ENCODE measurements at regions not wholly inside any gene's neighbourhood (a gene's known extent, or its start where the extent isn't known, plus 50 kb on each side); places are given as distances from the start of the nearest gene placed in this dataset.
"Not testable (repeated sequence)": the region's sequence is repeated elsewhere in the genome, so short reads cannot be mapped to it uniquely, and the experiment has no call there.

DNA sequence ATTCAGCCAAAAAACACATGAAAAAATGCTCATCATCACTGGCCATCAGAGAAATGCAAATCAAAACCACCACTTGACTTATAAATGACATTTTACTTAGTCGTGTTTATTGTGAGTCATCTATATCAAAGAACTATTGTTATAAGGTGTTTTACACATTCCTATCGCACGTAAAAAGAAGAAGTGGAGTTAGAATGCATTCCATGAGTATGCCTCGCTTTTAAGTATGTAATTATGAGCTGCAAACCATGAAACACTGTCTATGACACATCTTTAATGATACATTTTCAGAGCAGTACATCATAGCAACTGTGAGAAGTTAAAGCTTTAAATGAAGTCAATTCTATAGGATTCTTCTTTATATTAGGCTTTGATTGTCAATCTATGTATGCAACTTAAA is 614.3 kb upstream of the ADAMTS5 start:
- DNase-seq = no peak

DNA sequence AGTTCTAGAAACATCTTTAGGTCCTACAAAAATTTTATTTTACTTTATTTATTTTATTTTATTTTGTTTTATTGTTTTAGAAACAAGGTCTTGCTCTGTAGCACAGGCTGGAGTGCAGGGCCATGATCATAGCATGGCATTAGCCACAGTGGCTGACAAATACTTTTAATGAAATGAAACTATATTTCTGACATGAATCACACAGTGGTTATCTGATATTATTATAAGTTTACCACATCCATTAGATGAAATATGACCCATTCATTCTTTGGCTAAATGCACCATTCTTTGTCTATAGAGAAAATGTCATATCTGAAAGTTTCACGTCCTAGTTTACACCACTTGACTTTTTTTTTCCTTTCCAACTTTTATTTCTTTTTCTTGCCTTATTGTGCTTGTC is 613.4 kb upstream of the ADAMTS5 start:
- no peak for DNase-seq

DNA sequence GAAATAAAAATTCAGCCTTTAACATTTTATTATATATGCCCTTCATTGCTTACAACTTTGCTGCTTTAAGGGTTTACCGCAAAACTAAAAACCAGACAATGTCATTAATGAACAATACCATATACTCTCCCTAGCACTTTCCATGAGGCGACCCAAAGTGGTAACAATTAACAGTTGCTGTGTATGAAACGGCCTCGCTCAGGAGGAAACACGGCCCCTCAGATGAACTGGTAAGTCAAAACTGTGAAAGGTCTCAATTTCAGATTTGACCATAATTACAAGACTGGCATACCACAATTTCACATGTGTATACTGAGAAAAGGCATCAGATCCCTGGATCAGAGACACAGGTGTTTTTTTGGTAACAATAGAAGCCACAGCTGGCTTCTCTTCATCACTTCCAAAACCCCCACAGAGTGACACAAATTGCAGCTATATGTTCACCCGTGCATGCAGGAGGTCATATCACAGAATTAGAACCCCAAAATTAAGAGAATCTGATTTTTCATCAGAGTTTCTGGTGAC is 611.9 kb upstream of the ADAMTS5 start:
- no peak for DNase-seq

- DNase-seq = no peak
These were observed 605.8 kb upstream of the ADAMTS5 start for GRCh38 chr21:27572696-27573095.

DNA sequence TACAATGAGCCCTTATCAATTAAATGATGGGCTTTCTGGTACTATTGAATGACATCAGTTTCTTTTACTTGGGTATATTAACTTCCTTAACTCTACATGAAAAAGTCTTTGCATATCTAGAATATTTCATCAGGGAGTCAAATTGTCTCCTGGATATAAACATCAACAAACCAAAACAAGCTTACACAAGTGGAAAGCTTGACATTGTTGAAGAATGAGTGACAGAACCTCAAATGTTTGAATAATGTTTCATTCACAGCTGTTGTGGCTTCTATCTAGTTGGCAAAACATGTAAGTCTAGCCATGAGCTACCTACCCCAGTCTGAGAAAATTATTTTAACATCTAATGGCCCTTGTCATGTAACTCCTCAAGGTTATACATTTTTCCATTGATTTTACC is 604.8 kb upstream of the ADAMTS5 start:
- DNase-seq = no peak

DNA sequence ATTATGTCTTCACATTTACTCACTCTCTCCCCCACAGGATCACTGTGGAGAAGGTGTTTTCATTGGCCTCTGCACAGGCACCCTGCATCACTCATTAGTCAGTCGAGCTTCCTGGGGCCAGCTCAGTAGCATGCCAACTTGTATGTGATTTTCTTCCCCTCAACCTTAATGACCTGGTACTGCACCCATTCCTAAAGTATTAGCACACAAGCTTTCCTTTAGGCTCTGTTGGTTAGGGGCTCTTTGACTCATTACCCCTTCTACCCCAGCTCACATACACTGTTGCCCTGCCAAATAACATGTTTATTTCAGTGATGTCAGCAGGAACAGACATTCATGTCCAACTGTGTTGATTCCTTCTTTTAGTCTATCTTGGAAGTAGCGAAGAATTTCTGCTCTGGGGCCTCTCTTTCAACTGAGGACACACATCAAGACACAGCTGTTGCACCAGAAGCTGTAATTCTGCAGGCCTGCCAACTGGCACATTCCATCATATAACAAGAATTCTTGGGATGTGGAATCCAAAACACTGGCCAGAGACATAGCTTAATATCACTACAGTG is 603.5 kb upstream of the ADAMTS5 start:
- DNase-seq = no peak

GRCh38 chr21:27569831-27570230 is 602.9 kb upstream of the ADAMTS5 start:
- no peak for DNase-seq

DNA sequence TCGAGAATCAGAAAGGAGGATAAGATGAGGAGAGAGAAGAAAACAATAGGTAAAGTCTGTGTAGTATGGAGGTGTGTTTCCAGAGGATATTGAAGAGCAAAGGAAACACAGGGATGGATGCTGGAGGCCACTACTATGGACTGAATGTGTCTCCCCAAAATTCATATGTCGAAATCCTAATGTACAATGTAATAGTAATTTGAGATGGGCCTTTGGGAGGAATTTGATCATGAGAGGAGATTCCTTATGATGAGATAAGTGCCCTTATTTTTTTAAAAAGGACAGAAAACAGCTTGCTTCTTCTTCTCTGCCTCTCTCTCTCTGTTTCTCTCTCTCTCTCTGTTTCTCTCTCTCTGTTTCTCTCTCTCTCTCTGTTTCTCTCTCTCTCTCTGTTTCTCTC is 602.2 kb upstream of the ADAMTS5 start:
- no peak for DNase-seq

GRCh38 chr21:27567381-27567780 is 600.5 kb upstream of the ADAMTS5 start:
- no peak for DNase-seq

GRCh38 chr21:27566521-27566920 is 599.6 kb upstream of the ADAMTS5 start:
- no peak for DNase-seq

DNA sequence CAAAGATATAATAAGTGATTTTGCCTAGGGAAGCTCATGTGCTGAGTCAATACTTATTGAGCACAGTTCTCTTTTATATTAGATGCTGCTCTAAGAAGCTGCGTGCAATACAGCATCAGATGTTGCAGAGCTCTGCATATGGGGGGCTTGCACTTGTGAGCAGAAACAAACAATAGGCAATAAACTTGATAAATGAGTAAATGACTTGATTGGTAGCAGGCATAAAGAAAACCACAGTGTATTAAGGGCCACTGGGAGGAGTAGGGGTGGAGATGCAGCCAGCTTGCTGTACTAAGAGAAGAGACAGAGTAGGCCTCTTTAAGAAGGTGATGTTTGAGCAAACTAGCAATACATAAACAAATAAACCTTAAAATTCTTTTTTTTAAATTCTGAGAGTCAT is 598.5 kb upstream of the ADAMTS5 start:
- DNase-seq = no peak

GRCh38 chr21:27564684-27565301 is 597.9 kb upstream of the ADAMTS5 start:
- no peak for DNase-seq

DNA sequence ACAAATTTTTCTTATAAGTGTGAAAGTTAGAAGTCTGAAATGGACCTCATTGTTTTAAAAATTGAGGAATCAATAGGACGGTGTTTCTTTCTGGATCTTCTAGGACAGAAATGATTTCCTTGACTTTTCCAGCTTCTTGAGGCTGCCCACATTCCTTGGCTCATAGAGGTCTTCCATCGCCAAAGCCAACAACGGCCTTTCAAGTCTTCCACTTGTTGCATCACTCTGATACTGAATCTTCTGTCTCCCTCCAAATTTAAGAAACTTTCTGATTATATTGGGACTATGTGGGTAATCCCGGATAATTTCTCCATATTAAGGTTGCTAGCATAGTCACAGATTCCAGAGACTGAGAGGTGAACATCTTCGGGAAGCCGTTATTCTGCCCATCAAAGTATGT is 595.4 kb upstream of the ADAMTS5 start:
- DNase-seq = no peak

- no peak for DNase-seq
These were observed 594.2 kb upstream of the ADAMTS5 start for GRCh38 chr21:27561116-27561515.

DNA sequence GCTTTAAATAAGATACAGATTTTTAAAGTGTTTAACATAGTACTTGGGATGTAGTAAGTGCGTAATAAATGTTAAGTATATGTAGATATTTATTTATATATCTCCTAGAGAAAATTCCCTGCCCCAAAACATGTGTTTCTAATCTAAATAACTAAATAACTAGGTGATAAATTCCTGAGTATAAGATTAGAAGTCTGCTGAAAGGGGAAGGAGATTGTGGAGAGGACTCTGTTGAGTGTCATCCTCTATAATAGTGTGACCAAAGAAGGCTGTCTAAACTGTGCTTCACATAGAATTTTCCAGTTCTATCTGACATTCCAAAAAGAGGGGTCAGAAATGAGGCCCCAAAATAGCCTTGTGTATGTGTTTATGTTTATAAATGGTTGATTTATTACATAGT is 590.5 kb upstream of the ADAMTS5 start:
- DNase-seq = no peak

DNA sequence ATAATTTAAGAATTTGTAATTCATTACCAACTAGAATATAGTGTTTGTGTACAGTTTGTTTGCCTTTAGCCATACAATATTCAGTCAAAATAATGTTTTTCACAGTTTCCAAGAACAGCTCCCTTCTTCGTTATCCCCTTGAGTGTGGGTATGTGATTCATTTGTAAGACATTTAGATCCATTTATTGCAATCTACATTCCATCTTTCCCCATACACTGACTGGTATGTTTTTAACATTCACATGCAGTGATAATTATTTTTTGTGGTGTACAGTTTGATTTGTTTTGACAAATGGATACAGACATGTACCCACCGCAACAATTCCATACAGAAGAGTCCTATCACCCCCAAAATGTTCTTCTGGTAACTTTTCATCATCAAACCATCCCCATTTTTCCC is 589.1 kb upstream of the ADAMTS5 start:
- no peak for DNase-seq

- DNase-seq = no peak
These were observed 583.4 kb upstream of the ADAMTS5 start for GRCh38 chr21:27550287-27550686.

DNA sequence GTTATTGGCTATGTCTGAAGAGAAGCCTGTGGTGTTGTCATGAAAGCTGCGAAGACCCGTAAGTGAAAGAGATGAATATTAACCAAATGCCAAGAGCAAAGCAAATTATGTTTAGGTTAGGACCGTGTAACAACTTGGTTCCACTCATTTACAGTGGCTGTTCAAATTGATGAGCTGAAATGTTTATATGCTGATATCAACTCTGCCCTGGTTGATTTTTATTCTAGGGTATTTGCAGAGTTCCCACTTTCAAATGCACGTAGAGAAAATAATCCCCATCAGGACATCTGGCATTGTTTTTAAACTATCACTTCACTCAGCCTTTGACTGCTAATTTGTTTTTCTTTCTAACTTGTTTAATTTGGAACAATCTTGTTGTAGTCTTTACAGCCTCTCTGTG is 581.6 kb upstream of the ADAMTS5 start:
- DNase-seq = no peak

- no peak for DNase-seq
These were observed 579.0 kb upstream of the ADAMTS5 start for GRCh38 chr21:27545754-27546349.

DNA sequence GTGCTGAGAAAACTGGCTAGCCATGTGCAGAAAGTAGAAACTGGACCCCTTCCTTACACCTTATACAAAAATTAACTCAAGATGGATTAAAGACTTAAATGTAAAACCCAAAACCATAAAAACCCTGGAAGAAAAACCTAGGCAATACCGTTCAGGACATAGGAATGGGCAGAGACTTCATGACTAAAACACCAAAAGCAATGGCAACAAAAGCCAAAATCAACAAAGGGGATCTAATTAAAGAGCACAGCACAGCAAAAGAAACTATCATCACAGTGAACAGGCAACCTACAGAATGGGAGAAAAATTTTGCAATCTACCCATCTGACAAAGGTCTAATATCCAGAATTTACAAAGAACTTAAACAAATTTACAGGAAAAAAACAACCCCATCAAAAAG is 575.2 kb upstream of the ADAMTS5 start:
- not testable (repeated sequence) for DNase-seq

DNA sequence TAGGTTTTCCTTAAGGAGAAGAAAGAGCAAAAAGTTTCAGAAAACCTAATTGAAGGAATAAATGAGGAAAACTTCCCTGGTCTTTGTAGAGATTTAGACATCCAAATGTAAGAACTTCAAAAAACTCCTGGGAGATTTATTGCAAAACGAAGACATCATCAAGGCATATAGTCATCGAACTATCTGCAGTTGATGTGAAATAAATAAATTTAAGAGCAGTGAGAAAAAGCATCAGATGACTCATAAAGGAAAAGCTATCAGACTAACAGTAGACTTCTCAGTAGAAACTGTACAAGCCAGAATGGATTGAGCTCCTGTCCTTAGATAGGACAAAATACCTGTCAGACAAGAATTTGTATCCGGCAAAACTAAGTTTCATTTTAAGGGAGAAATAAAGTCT is 569.4 kb upstream of the ADAMTS5 start:
- no peak for DNase-seq

- DNase-seq = no peak
These were observed 568.3 kb upstream of the ADAMTS5 start for GRCh38 chr21:27535188-27535587.

- no peak for DNase-seq
These were observed 567.3 kb upstream of the ADAMTS5 start for GRCh38 chr21:27534206-27534605.

GRCh38 chr21:27532076-27532475 is 565.2 kb upstream of the ADAMTS5 start:
- DNase-seq = no peak

DNA sequence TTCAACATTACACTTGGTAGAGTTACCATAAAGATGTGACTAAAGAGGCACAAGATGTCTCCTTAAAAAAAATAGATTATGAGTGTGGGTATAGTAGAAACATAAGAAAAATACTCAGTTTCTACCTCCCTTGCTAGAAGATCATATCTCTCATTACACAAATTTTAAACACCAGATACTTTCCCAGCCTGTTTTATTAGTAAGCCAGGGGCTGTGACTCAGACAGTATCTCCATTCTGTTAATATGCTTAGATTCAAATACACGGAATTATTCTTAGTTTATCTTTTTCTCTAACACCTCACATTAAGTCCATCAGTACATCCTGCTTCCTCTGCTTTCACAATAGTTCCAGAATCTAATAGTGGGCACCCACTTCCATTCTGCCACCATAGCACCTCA is 561.8 kb upstream of the ADAMTS5 start:
- DNase-seq = no peak
